Naive thymus-derived CD4-positive, alpha-beta T cell (primary cell): ENCODE measurements at regions not wholly inside any gene's neighbourhood (a gene's known extent, or its start where the extent isn't known, plus 50 kb on each side); places are given as distances from the start of the nearest gene placed in this dataset.

ENCODE experiments used
- ATAC-seq: fragments of 150-1000 bp; cut with Tn5 transposase; 2 replicates; pipeline ENCODE4 v1.10.0; 2021; ENCODE audit warnings: mild to moderate bottlenecking, moderate library complexity
- CTCF ChIA-PET: fragments of 350-600 bp; sonication (Branson Sonifier 250); formaldehyde crosslinking; loops from one replicate; lab custom pipeline; 2021; ENCODE audit warnings: antibody characterized with exemption; lab: Charles Lee
- POLR2A ChIA-PET: fragments of 350-600 bp; sonication (Branson Sonifier 250); formaldehyde crosslinking; loops from one replicate; lab custom pipeline; 2021; ENCODE audit warnings: antibody characterized with exemption, inconsistent platforms; lab: Charles Lee
- DNase-seq, 9 donors: peaks; one replicate each; pipeline versions ENCODE4 v3.0.0 to v3.0.0-alpha.2; 2020 to 2022; ENCODE audit warnings: mixed read lengths in 1 of 9
- H3K27ac ChIP-seq: one replicate; pipeline ENCODE4 v1.7.0; 2013; ENCODE audit warnings: mild to moderate bottlenecking, low read depth, low read length, moderate library complexity
- H3K27me3 ChIP-seq, 2 donors: one replicate each; pipeline ENCODE4 v1.7.0; 2013; ENCODE audit warnings: low read length in 2 of 2, mild to moderate bottlenecking in 2 of 2, moderate library complexity in 2 of 2; ENCODE audit not compliant: control insufficient read depth in 2 of 2, insufficient read depth in 2 of 2
- H3K36me3 ChIP-seq, 3 experiments: 1 replicate in 2 of 3; 2 replicates in 1 of 3; pipeline ENCODE4 v1.7.0; 2013; ENCODE audit warnings: low read length in 3 of 3, mild to moderate bottlenecking in 3 of 3, moderate library complexity in 1 of 3; ENCODE audit not compliant: insufficient read depth in 3 of 3, control insufficient read depth in 2 of 3
- H3K4me1 ChIP-seq, 2 donors: one replicate each; pipeline ENCODE4 v1.7.0; 2013; ENCODE audit warnings: low read length in 2 of 2, mild to moderate bottlenecking in 2 of 2, moderate library complexity in 1 of 2; ENCODE audit not compliant: control insufficient read depth in 2 of 2, insufficient read depth in 2 of 2
- H3K4me3 ChIP-seq: 2 replicates; pipeline ENCODE4 v1.7.0; 2013; ENCODE audit warnings: mild to moderate bottlenecking, low read length
- H3K9me3 ChIP-seq, 3 experiments: 1 replicate in 2 of 3; 2 replicates in 1 of 3; pipeline ENCODE4 v1.7.0; 2013; ENCODE audit warnings: low read length in 3 of 3; ENCODE audit not compliant: control insufficient read depth in 2 of 3
- H3K27ac Mint-ChIP-seq, 9 donors: one replicate each; pipeline ENCODE4 v1.8.0; 2020 to 2022; ENCODE audit warnings: mixed read lengths in 9 of 9, mild to moderate bottlenecking in 8 of 9, moderate library complexity in 5 of 9, inconsistent platforms in 2 of 9
- H3K27me3 Mint-ChIP-seq, 5 donors: one replicate each; pipeline ENCODE4 v1.8.0; 2021 to 2022; ENCODE audit warnings: mixed read lengths in 5 of 5, mild to moderate bottlenecking in 1 of 5
- H3K36me3 Mint-ChIP-seq, 5 donors: one replicate each; pipeline ENCODE4 v1.8.0; 2020 to 2022; ENCODE audit warnings: mixed read lengths in 5 of 5, mild to moderate bottlenecking in 3 of 5, inconsistent platforms in 1 of 5
- H3K4me1 Mint-ChIP-seq, 7 donors: one replicate each; pipeline ENCODE4 v1.8.0; 2020 to 2022; ENCODE audit warnings: mixed read lengths in 7 of 7, mild to moderate bottlenecking in 3 of 7, inconsistent platforms in 1 of 7
- H3K4me3 Mint-ChIP-seq, 10 donors: one replicate each; pipeline ENCODE4 v1.8.0; 2020 to 2022; ENCODE audit warnings: mild to moderate bottlenecking in 10 of 10, mixed read lengths in 10 of 10, moderate library complexity in 6 of 10, inconsistent platforms in 2 of 10
- H3K9me3 Mint-ChIP-seq, 11 donors: one replicate each; pipeline ENCODE4 v1.8.0; 2020 to 2022; ENCODE audit warnings: mixed read lengths in 11 of 11, mild to moderate bottlenecking in 4 of 11, inconsistent platforms in 1 of 11, moderate library complexity in 1 of 11
- intact Hi-C, 2 donors: fragments of 100-400 bp; cut with micrococcal nuclease; formaldehyde crosslinking; loops; one replicate each; pipeline ENCODE4 v1.15.1; 2023

DNA sequence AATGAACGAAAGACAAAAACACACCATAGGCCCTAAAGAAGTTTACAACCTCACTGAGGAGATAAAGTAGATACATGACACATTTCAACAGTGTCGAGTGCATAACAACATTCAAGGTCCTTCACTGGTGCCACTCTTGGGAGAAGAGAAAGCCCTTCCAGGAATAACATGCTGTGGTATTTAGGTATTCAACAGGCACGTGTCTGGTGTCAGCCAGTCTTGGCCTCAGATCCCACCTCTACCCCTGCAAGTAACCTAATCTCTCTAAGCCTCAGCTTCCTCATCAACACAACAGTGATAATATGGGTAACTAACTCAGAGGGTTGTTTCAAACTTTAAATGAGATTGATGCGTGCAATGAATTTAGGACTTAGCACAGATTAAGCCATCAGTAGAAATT is 235.0 kb upstream of the ZC3H12C start:
- H3K27me3 Mint-ChIP-seq = no peaks in the 10 kb centered on the region
- POLR2A ChIA-PET = no interaction called here
- H3K27ac ChIP-seq = no peak overlapping the region

DNA sequence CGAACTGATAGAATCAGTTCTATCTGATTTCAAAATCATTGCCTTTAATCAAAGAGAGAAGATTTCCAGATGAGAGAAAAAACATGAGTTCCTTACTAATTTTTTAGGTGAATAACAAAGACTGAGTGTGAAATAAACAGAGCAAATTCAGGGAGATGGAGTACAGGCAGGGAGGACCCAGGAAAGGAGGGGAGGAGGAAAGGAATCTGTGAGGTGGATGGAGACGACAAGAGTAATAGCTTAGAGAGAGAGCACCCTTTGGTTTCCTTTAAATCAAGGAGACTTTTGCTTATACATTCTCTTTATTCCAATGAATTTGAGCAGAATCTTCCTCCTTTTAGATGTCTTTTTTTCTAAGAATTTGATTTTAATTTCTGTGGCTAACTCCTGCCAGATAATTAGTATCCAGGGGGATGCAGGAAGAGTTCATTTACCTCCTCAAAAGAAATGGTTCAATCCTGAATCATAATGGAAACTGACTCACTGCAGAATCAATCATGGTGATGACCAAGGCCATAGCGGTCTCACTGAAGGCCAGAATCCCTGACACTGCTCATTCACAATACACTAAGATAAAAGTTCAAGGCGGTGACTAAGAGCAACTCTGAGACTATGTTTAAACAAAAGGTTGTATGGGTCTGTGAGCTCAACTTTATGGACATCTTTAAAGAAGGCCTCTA is 234.0 kb upstream of the ZC3H12C start:
- DNase-seq (no peak), ATAC-seq (no peak)
- ChIA-PET CTCF (no interaction called here), POLR2A (no interaction called here)
- H3K36me3 ChIP-seq = no peaks in the 10 kb centered on the region
- Mint-ChIP-seq H3K27ac (no peak overlapping the region), H3K4me3 (no peak overlapping the region), H3K9me3 (no peaks in the 10 kb centered on the region), H3K36me3 (no peaks in the 10 kb centered on the region), H3K4me1 (peaks cover 0 to 2% (median 0%) of the 10 kb centered on the region in 7 donors), H3K27me3 (no peaks in the 10 kb centered on the region)
- no peaks in the 10 kb centered on the region for H3K9me3 ChIP-seq
- no peaks in the 10 kb centered on the region for H3K27me3 ChIP-seq
- intact Hi-C loops = no loop called here
- no peak overlapping the region for H3K27ac ChIP-seq
- H3K4me1 ChIP-seq = no peaks in the 10 kb centered on the region
- H3K4me3 ChIP-seq = no peak overlapping the region

More for the DNA sequence above, 235.0 kb upstream of the ZC3H12C start:
- CTCF ChIA-PET = no interaction called here
- intact Hi-C loops = no loop called here
- Mint-ChIP-seq H3K4me1 (no peaks in the 10 kb centered on the region), H3K36me3 (no peaks in the 10 kb centered on the region), H3K4me3 (no peak overlapping the region), H3K9me3 (no peaks in the 10 kb centered on the region), H3K27ac (no peak overlapping the region)
- no peaks in the 10 kb centered on the region for H3K9me3 ChIP-seq
- DNase-seq (no peak), ATAC-seq (no peak)
- H3K36me3 ChIP-seq = no peaks in the 10 kb centered on the region
- H3K4me1 ChIP-seq = no peaks in the 10 kb centered on the region
- no peaks in the 10 kb centered on the region for H3K27me3 ChIP-seq
- H3K4me3 ChIP-seq = no peak overlapping the region

DNA sequence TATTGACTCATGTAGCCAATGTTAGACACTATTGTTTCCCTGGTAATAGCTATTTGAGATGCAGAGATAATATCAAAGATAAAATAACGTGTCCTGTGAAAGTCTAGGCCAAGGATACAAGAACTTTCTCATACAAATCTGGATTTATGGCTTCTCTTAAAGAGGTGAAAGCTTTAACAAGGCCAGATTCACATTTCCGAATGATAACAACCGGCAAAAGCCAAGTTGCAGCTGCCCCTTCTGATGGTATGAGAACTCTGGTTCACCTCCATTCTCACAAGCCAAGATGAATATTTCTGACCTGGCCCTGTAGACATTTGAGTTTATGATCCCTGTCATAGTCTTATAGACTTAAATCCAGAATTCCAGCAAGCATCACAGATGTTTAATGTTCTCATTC is 230.4 kb upstream of the ZC3H12C start:
- Histone ChIP-seq H3K27ac (no peak overlapping the region), H3K36me3 (no peaks in the 10 kb centered on the region), H3K27me3 (no peaks in the 10 kb centered on the region), H3K4me1 (no peaks in the 10 kb centered on the region), H3K9me3 (no peaks in the 10 kb centered on the region), H3K4me3 (no peak overlapping the region)
- ChIA-PET CTCF (no interaction called here), POLR2A (no interaction called here)
- H3K4me1 Mint-ChIP-seq = peaks cover 0 to 4% (median 0%) of the 10 kb centered on the region in 7 donors
- intact Hi-C loops = no loop called here
- ATAC-seq = no peak
- H3K9me3 Mint-ChIP-seq = peaks cover 0 to 4% (median 0%) of the 10 kb centered on the region in 11 donors
- H3K27ac Mint-ChIP-seq = no peak overlapping the region
- H3K27me3 Mint-ChIP-seq = no peaks in the 10 kb centered on the region
- DNase-seq = no peak
- H3K36me3 Mint-ChIP-seq = no peaks in the 10 kb centered on the region
- no peak overlapping the region for H3K4me3 Mint-ChIP-seq

DNA sequence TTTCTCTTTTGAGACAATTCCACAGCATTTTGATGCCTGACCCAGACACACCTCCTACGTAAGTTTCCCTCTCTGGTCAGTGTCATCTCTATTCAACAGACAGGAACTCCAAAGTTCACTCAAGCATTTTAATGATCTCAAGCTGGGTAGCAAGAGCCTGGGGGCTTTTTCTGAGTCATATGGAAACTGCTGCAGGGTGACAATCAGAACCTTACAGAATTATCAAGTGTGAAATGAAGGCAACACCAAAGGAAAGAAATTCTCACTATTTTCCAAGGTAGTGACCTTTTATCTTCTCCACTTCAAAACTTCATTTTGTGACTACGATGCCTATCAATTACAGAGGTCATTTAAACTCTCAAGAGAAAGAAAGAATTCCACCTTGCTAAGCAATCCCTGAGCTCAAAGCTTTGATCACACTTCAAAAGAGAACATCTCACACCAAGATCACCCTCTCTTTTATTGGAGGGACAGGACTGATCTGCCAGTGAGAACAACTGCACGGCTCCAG is 229.0 kb upstream of the ZC3H12C start:
- no peaks in the 10 kb centered on the region for H3K36me3 ChIP-seq
- H3K27me3 ChIP-seq = no peaks in the 10 kb centered on the region
- no peaks in the 10 kb centered on the region for H3K9me3 ChIP-seq
- ChIA-PET CTCF (no interaction called here), POLR2A (no interaction called here)
- intact Hi-C loops = no loop called here
- H3K4me1 ChIP-seq = no peaks in the 10 kb centered on the region
- H3K4me3 Mint-ChIP-seq = no peak overlapping the region
- H3K27ac Mint-ChIP-seq = no peak overlapping the region
- H3K27me3 Mint-ChIP-seq = no peaks in the 10 kb centered on the region
- H3K27ac ChIP-seq = no peak overlapping the region
- ATAC-seq (no peak), DNase-seq (no peak)
- peaks cover 0 to 8% (median 0%) of the 10 kb centered on the region in 11 donors for H3K9me3 Mint-ChIP-seq
- peaks cover 0 to 4% (median 0%) of the 10 kb centered on the region in 7 donors for H3K4me1 Mint-ChIP-seq
- H3K4me3 ChIP-seq = no peak overlapping the region
- H3K36me3 Mint-ChIP-seq = no peaks in the 10 kb centered on the region

DNA sequence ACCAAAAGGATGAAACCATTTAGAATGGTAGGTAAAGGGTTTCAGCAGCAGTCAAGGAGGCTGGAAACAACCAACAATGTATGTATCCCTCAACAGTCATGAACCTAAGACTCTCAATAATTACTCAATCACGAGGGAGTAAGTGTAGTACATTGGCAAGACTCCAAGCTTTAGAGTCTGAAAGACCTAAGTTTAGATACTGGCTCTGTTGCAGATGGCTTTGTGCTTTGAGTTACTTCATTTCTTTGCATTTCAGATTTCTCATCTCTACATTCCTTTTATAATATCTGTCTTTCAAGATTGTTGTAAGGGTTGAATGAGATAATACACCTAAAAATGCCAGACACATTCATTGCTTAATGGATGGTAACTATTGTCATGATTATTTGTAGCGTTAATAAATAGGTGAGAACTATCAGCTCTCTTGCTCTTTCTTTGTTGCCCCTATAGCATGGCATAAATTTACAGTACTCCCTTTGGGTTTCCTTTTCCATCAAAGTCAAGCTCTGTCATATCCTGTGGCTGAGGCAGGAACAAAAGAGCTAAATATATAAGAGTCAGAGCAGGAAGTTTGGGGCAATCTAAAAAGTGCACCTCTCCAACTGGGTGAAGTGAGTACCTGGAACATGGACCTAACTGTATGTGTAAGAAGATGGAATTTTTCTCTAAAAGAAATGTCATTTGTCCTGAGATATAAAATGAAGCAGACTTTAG is 228.2 kb upstream of the ZC3H12C start:
- H3K9me3 ChIP-seq = no peaks in the 10 kb centered on the region
- POLR2A ChIA-PET = no interaction called here
- DNase-seq (no peak), ATAC-seq (no peak)
- CTCF ChIA-PET = no interaction called here
- Mint-ChIP-seq H3K27ac (no peak overlapping the region), H3K36me3 (no peaks in the 10 kb centered on the region), H3K4me3 (no peak overlapping the region), H3K4me1 (peaks cover 0 to 4% (median 0%) of the 10 kb centered on the region in 7 donors), H3K27me3 (no peaks in the 10 kb centered on the region), H3K9me3 (peaks cover 0 to 8% (median 0%) of the 10 kb centered on the region in 11 donors)
- intact Hi-C loops = no loop called here
- no peaks in the 10 kb centered on the region for H3K27me3 ChIP-seq
- H3K27ac ChIP-seq = no peak overlapping the region
- H3K4me3 ChIP-seq = no peak overlapping the region
- no peaks in the 10 kb centered on the region for H3K36me3 ChIP-seq
- no peaks in the 10 kb centered on the region for H3K4me1 ChIP-seq

DNA sequence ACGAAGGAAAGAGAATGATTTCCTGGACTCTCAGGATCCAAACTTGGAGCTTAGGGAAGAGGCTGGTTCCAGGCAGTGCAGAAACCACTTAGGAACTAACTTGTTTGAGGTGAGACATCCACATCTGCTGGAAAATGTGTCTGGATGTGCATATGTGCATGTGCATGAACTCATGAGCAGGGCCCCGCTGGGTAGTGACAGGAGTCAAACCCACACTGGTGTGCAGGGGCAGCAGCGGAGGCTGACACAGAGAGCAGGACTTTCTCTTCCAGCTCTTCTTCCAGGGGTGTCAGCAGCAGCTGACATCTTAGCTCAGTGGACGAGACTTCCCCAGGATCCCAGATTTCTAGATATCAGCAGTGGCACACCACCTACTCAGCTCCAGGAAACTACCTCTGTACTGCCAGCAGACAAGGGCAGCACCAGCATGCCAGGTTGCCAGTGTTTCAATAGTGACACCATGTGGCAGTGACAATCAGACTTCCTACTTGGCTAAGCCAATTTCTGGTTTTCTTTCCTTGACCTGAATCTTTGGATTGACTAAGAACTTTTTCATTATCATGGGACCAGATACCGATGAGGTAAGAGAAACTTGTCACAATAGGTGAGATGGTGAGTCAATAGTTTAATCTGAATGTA is 227.5 kb upstream of the ZC3H12C start:
- no peak for DNase-seq
- H3K36me3 Mint-ChIP-seq = no peaks in the 10 kb centered on the region
- no peaks in the 10 kb centered on the region for H3K27me3 Mint-ChIP-seq

More for the DNA sequence above, 227.5 kb upstream of the ZC3H12C start:
- peaks cover 0 to 4% (median 0%) of the 10 kb centered on the region in 7 donors for H3K4me1 Mint-ChIP-seq
- ChIA-PET CTCF (no interaction called here), POLR2A (no interaction called here)
- Histone ChIP-seq H3K9me3 (no peaks in the 10 kb centered on the region), H3K27me3 (no peaks in the 10 kb centered on the region), H3K27ac (no peak overlapping the region), H3K4me1 (no peaks in the 10 kb centered on the region), H3K4me3 (no peak overlapping the region), H3K36me3 (no peaks in the 10 kb centered on the region)
- ATAC-seq = no peak
- H3K27ac Mint-ChIP-seq = no peak overlapping the region
- peaks cover 0 to 8% (median 0%) of the 10 kb centered on the region in 11 donors for H3K9me3 Mint-ChIP-seq
- H3K4me3 Mint-ChIP-seq = no peak overlapping the region
- intact Hi-C loops = no loop called here
